Gastroesophageal sphincter (tissue), 3 donors: ENCODE measurements at regions not wholly inside any gene's neighbourhood (a gene's known extent, or its start where the extent isn't known, plus 50 kb on each side); places are given as distances from the start of the nearest gene placed in this dataset.

Experiments
- CTCF ChIP-seq, 4 experiments: fragments of 200-600 bp in 2 of 4; fragments of 450-650 bp in 2 of 4; sonication (generic) in 1 of 4; IDR thresholded peaks; one replicate each; pipeline ENCODE4 v1.5.1; 2017 to 2019; ENCODE audit warnings: antibody characterized with exemption in 4 of 4, mild to moderate bottlenecking in 2 of 4, moderate library complexity in 2 of 4
- POLR2A ChIP-seq, 2 donors: fragments of 450-650 bp; IDR thresholded peaks; one replicate each; pipeline ENCODE4 v1.6.1; 2017; ENCODE audit warnings: antibody characterized with exemption in 2 of 2, mild to moderate bottlenecking in 2 of 2, moderate library complexity in 1 of 2
- POLR2AphosphoS5 ChIP-seq: sonication (generic); formaldehyde crosslinking; IDR thresholded peaks from one replicate; pipeline ENCODE4 v1.6.1; 2017; ENCODE audit warnings: antibody characterized with exemption

- TF ChIP-seq POLR2A (IDR thresholded peaks at IDR 0.05), result no peak
- TF ChIP-seq POLR2AphosphoS5, result no peak
- TF ChIP-seq CTCF (IDR thresholded peaks at IDR 0.05), result no peak
These were observed 141.3 kb upstream of the MYLIP start for GRCh38 chr6:15987569-15987968.
